Mesendoderm (in vitro differentiated cells): ENCODE measurements at regions not wholly inside any gene's neighbourhood (a gene's known extent, or its start where the extent isn't known, plus 50 kb on each side); places are given as distances from the start of the nearest gene placed in this dataset.

ENCODE experiments used
- DNase-seq: peaks from one replicate; pipeline ENCODE4 v3.0.0; 2013
- H2AK5ac ChIP-seq: 2 replicates; pipeline ENCODE4 v1.6.1; 2013; ENCODE audit warnings: low read length, inconsistent platforms
- H2BK120ac ChIP-seq: 2 replicates; pipeline ENCODE4 v1.6.1; 2013; ENCODE audit warnings: low read depth, mild to moderate bottlenecking, low read length, moderate library complexity, mixed read lengths
- H2BK15ac ChIP-seq: replicated peaks from 2 replicates; pipeline ENCODE4 v1.6.1; 2013; ENCODE audit warnings: low read depth, mild to moderate bottlenecking, moderate library complexity
- H2BK5ac ChIP-seq: 2 replicates; pipeline ENCODE4 v1.6.1; 2013; ENCODE audit warnings: low read length, inconsistent platforms
- H3K18ac ChIP-seq: 2 replicates; pipeline ENCODE4 v1.6.1; 2013; ENCODE audit warnings: mild to moderate bottlenecking, low read length, mixed read lengths
- H3K23ac ChIP-seq: one replicate; pipeline ENCODE4 v1.6.1; 2013; ENCODE audit warnings: low read length
- H3K27ac ChIP-seq: 2 replicates; pipeline ENCODE4 v1.5.1; 2013; ENCODE audit warnings: low read depth, mild to moderate bottlenecking, inconsistent platforms, low read length, moderate library complexity
- H3K27me3 ChIP-seq: 2 replicates; pipeline ENCODE4 v1.6.1; 2013; ENCODE audit warnings: low read length, control low read depth, mild to moderate bottlenecking, inconsistent platforms; ENCODE audit not compliant: insufficient read depth, poor library complexity
- H3K36me3 ChIP-seq: 2 replicates; pipeline ENCODE4 v1.6.1; 2013; ENCODE audit warnings: low read length, inconsistent platforms; ENCODE audit not compliant: control insufficient read depth, insufficient read depth
- H3K4ac ChIP-seq: one replicate; pipeline ENCODE4 v1.6.1; 2013; ENCODE audit warnings: low read depth, mild to moderate bottlenecking, low read length, moderate library complexity
- H3K4me1 ChIP-seq: 2 replicates; pipeline ENCODE4 v1.6.1; 2013; ENCODE audit warnings: low read depth, low read length, inconsistent platforms; ENCODE audit not compliant: control insufficient read depth
- H3K4me2 ChIP-seq: 2 replicates; pipeline ENCODE4 v1.6.1; 2013; ENCODE audit warnings: low read length
- H3K4me3 ChIP-seq: 2 replicates; pipeline ENCODE4 v1.5.1; 2013; ENCODE audit warnings: mild to moderate bottlenecking, low read length
- H3K56ac ChIP-seq: one replicate; pipeline ENCODE4 v1.6.1; 2013; ENCODE audit warnings: low read length
- H3K79me1 ChIP-seq: 2 replicates; pipeline ENCODE4 v1.6.1; 2013; ENCODE audit warnings: low read length, inconsistent platforms
- H3K79me2 ChIP-seq: 2 replicates; pipeline ENCODE4 v1.6.1; 2013; ENCODE audit warnings: mild to moderate bottlenecking, low read length; ENCODE audit not compliant: control insufficient read depth, insufficient read depth
- H3K9ac ChIP-seq: 2 replicates; pipeline ENCODE4 v1.6.1; 2013; ENCODE audit warnings: low read length, inconsistent platforms
- H4K5ac ChIP-seq: one replicate; pipeline ENCODE4 v1.6.1; 2013; ENCODE audit warnings: low read length
- H4K8ac ChIP-seq: one replicate; pipeline ENCODE4 v1.6.1; 2013; ENCODE audit warnings: low read depth, mild to moderate bottlenecking, control low read depth, low read length, moderate library complexity
- WGBS: extraction: QIAGEN DNeasy Blood & Tissue Kit; methylation state at CpG from one replicate; pipeline ENCODE4 v1.1.7; 2013; ENCODE audit warnings: low lambda C conversion rate, missing lambda C conversion rate; ENCODE audit not compliant: insufficient coverage; ENCODE audit errors: extremely low coverage; 5-methylcytosine and 5-hydroxymethylcytosine counted together

DNA sequence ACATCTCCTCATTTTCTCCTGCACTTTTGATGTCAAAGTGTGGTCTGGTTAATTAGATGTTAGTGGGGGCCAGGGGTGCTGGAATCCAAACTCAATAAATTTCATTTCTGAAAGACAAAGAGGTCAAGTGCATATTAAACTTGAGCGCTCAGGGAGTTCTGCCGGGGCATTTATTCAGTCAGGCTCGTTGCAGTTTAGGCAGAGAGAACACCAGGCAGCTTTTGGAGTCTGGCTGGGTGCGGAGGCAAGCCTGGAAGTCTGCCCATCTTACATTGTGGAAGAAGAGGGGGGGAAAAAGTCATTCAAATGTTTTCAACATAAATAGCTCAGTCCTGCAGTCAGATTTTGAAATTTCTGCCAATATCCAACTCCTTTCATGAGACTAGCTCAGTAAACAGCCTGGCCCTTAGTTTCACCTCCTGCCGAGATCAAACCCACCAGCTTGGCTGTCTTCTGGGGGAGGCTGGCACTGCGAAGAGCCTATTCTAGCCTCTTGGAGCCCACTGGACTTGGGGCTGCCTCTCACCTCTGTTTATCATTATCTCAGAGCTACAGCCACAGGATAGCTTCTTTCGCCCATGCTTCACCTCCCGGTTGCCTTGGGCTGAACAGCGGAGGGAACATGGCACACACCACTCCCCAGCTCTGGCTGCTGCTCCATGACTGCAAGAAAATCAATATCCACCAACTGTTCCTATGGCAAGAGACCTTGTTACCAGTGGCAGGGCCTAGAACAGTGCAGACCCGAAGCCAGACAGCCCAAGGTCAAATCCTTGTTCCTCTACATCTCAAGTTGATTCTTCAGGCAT lies 177.4 kb upstream of the CDH5 start:
- no peak for DNase-seq
- no peak overlapping the region for H3K27ac ChIP-seq
- no CpG with 5 or more reads among the region's 10 CpGs for WGBS

DNA sequence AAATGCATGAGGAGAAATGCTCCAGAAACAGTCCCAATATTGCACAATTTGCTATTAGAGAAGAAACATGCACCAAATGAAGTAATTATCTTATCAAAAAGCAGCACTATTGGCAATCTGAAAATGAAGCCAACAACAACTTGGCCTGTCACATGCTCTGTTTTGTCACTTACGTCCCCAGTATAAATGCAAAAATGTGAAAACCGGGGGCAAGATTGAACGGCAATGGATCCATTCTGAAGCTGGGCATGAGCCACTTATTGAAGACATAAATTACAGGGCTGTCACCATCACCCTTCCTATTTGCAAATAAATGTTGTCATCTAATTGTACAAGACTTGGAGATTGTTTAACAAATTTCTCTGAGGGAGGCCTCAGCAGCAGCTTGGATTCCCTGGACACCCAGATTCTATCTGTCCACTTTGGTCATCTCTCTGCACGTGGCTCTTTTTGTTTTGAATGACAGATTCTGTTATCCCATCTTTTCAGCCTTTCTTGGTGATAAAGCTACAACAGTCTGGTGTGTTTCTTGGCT lies 180.2 kb upstream of the CDH5 start:
- Histone ChIP-seq H3K27me3 (no peaks in the 10 kb centered on the region), H3K79me2 (no peaks in the 10 kb centered on the region), H2AK5ac (no peak overlapping the region), H3K27ac (no peak overlapping the region), H4K5ac (no peak overlapping the region), H3K56ac (no peak overlapping the region), H2BK120ac (no peak overlapping the region), H3K4me3 (no peak overlapping the region), H3K79me1 (no peaks in the 10 kb centered on the region), H3K4ac (no peak overlapping the region), H4K8ac (no peak overlapping the region), H2BK5ac (no peak overlapping the region), H3K4me2 (no peak overlapping the region), H3K18ac (no peak overlapping the region), H3K36me3 (no peaks in the 10 kb centered on the region), H3K9ac (no peak overlapping the region), H2BK15ac (no peak overlapping the region), H3K4me1 (no peaks in the 10 kb centered on the region), H3K23ac (no peak overlapping the region)
- DNase-seq, result no peak
- no CpG with 5 or more reads among the region's 4 CpGs for WGBS

More for the DNA sequence above, 177.4 kb upstream of the CDH5 start:
- H3K79me1 ChIP-seq, result no peaks in the 10 kb centered on the region
- H3K9ac ChIP-seq, result no peak overlapping the region
- no peak overlapping the region for H3K23ac ChIP-seq
- no peak overlapping the region for H2BK120ac ChIP-seq
- H3K27me3 ChIP-seq, result no peaks in the 10 kb centered on the region
- H2BK5ac ChIP-seq, result no peak overlapping the region
- H3K18ac ChIP-seq, result no peak overlapping the region
- H4K5ac ChIP-seq, result no peak overlapping the region
- no peaks in the 10 kb centered on the region for H3K79me2 ChIP-seq
- H2BK15ac ChIP-seq, result no peak overlapping the region
- no peak overlapping the region for H2AK5ac ChIP-seq
- no peak overlapping the region for H3K56ac ChIP-seq
- H4K8ac ChIP-seq, result no peak overlapping the region
- H3K4me3 ChIP-seq, result no peak overlapping the region
- no peak overlapping the region for H3K4me2 ChIP-seq
- H3K36me3 ChIP-seq, result no peaks in the 10 kb centered on the region
- no peaks in the 10 kb centered on the region for H3K4me1 ChIP-seq
- H3K4ac ChIP-seq, result no peak overlapping the region

- no peak for DNase-seq
- Histone ChIP-seq H3K27ac (no peak overlapping the region), H3K23ac (no peak overlapping the region), H3K18ac (no peak overlapping the region), H2BK5ac (no peak overlapping the region), H3K79me2 (no peaks in the 10 kb centered on the region), H2BK15ac (no peak overlapping the region), H3K9ac (no peak overlapping the region), H3K27me3 (no peaks in the 10 kb centered on the region), H3K4me3 (no peak overlapping the region), H3K4me2 (no peak overlapping the region), H4K8ac (no peak overlapping the region), H3K79me1 (no peaks in the 10 kb centered on the region), H4K5ac (no peak overlapping the region), H3K4me1 (no peaks in the 10 kb centered on the region), H3K4ac (no peak overlapping the region), H2BK120ac (no peak overlapping the region), H3K36me3 (no peaks in the 10 kb centered on the region), H2AK5ac (no peak overlapping the region), H3K56ac (no peak overlapping the region)
- no CpG with 5 or more reads among the region's 4 CpGs for whole genome bisulfite sequencing
Measured at GRCh38 chr16:66182592-66182991, 183.9 kb upstream of the CDH5 start.

DNA sequence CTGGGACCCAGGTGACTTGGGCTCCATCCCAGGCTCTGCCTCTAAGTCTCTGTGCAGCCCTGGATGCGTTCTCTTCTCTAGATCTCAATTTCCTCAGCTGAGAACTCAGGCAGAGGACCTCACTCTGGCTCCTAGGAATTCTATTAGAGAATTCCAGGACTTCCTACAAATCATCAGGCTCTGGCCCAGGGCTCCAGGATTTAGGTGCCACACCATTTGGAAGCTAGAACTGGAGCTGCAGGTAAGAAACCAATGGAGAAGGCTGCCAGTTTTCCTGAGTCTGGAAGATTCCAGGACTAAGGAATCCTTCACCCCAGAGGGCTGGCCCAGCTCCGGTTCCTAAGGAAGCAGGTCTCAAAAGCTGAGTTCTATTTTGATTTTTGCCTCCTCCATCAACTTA lies 189.8 kb upstream of the CDH5 start:
- H3K27ac ChIP-seq, result no peak overlapping the region
- no peaks in the 10 kb centered on the region for H3K27me3 ChIP-seq
- H3K4ac ChIP-seq, result no peak overlapping the region
- H4K5ac ChIP-seq, result no peak overlapping the region
- H3K56ac ChIP-seq, result no peak overlapping the region
- H3K18ac ChIP-seq, result no peak overlapping the region
- DNase-seq, result no peak
- H3K9ac ChIP-seq, result no peak overlapping the region
- no peak overlapping the region for H4K8ac ChIP-seq
- H3K4me1 ChIP-seq, result no peaks in the 10 kb centered on the region
- no peak overlapping the region for H3K23ac ChIP-seq
- H2AK5ac ChIP-seq, result no peak overlapping the region
- no CpG with 5 or more reads among the region's 2 CpGs for WGBS
- H3K4me3 ChIP-seq, result no peak overlapping the region
- H2BK15ac ChIP-seq, result no peak overlapping the region
- no peaks in the 10 kb centered on the region for H3K79me2 ChIP-seq
- H2BK120ac ChIP-seq, result no peak overlapping the region
- H3K79me1 ChIP-seq, result no peaks in the 10 kb centered on the region
- no peaks in the 10 kb centered on the region for H3K36me3 ChIP-seq
- no peak overlapping the region for H2BK5ac ChIP-seq
- H3K4me2 ChIP-seq, result no peak overlapping the region

GRCh38 chr16:66176111-66176510 lies 190.4 kb upstream of the CDH5 start:
- Histone ChIP-seq H3K56ac (no peak overlapping the region), H2BK5ac (no peak overlapping the region), H2BK15ac (no peak overlapping the region), H3K4ac (no peak overlapping the region), H2AK5ac (no peak overlapping the region), H3K18ac (no peak overlapping the region), H3K79me2 (no peaks in the 10 kb centered on the region), H3K9ac (no peak overlapping the region), H3K23ac (no peak overlapping the region), H3K27me3 (no peaks in the 10 kb centered on the region), H3K36me3 (no peaks in the 10 kb centered on the region), H3K4me3 (no peak overlapping the region), H4K8ac (no peak overlapping the region), H3K4me1 (no peaks in the 10 kb centered on the region), H2BK120ac (no peak overlapping the region), H3K79me1 (no peaks in the 10 kb centered on the region), H3K4me2 (no peak overlapping the region), H4K5ac (no peak overlapping the region), H3K27ac (no peak overlapping the region)
- DNase-seq, result no peak
- WGBS, result no CpG with 5 or more reads among the region's 7 CpGs

GRCh38 chr16:66175636-66176035 lies 190.9 kb upstream of the CDH5 start:
- Histone ChIP-seq H3K79me1 (no peaks in the 10 kb centered on the region), H3K9ac (no peak overlapping the region), H2BK5ac (no peak overlapping the region), H3K79me2 (no peaks in the 10 kb centered on the region), H3K4me3 (no peak overlapping the region), H3K36me3 (no peaks in the 10 kb centered on the region), H3K27me3 (no peaks in the 10 kb centered on the region), H2AK5ac (no peak overlapping the region), H3K56ac (no peak overlapping the region), H4K8ac (no peak overlapping the region), H3K4ac (no peak overlapping the region), H2BK15ac (no peak overlapping the region), H3K27ac (no peak overlapping the region), H3K4me2 (no peak overlapping the region), H4K5ac (no peak overlapping the region), H3K4me1 (no peaks in the 10 kb centered on the region), H3K23ac (no peak overlapping the region), H2BK120ac (no peak overlapping the region), H3K18ac (no peak overlapping the region)
- no peak for DNase-seq
- no CpG with 5 or more reads among the region's 4 CpGs for WGBS
